DOHH2 (cell line): ENCODE measurements at regions not wholly inside any gene's neighbourhood (a gene's known extent, or its start where the extent isn't known, plus 50 kb on each side); places are given as distances from the start of the nearest gene placed in this dataset.

ENCODE experiments used
- H3F3A ChIP-seq: fragments of 200-600 bp; sonication (generic), shearing (Covaris generic); 2 replicates; pipeline ENCODE4 v1.6.0; 2016; ENCODE audit warnings: antibody characterized with exemption, mild to moderate bottlenecking; ENCODE audit not compliant: control insufficient read depth, insufficient read depth
- H3K27ac ChIP-seq: fragments of 200-600 bp; sonication (generic); 2 replicates; pipeline ENCODE4 v1.5.1; 2014; ENCODE audit warnings: low read depth, mild to moderate bottlenecking, low read length, moderate library complexity
- H3K27me3 ChIP-seq: fragments of 200-600 bp; sonication (generic); 2 replicates; pipeline ENCODE4 v1.6.1; 2014; ENCODE audit warnings: mild to moderate bottlenecking, low read length, mixed read lengths; ENCODE audit not compliant: control insufficient read depth
- H3K36me3 ChIP-seq: fragments of 200-600 bp; sonication (generic); 2 replicates; pipeline ENCODE4 v1.6.1; 2014; ENCODE audit warnings: mild to moderate bottlenecking, low read length, moderate library complexity, mixed read lengths; ENCODE audit not compliant: control insufficient read depth
- H3K4me1 ChIP-seq: fragments of 200-600 bp; sonication (generic); 2 replicates; pipeline ENCODE4 v1.6.1; 2014; ENCODE audit warnings: mild to moderate bottlenecking, low read length, mixed read lengths; ENCODE audit not compliant: control insufficient read depth
- H3K4me2 ChIP-seq: fragments of 200-600 bp; sonication (generic); 2 replicates; pipeline ENCODE4 v1.6.0; 2014; ENCODE audit warnings: mild to moderate bottlenecking, low read length, moderate library complexity
- H3K4me3 ChIP-seq: fragments of 200-600 bp; sonication (generic); 2 replicates; pipeline ENCODE4 v1.5.1; 2014; ENCODE audit warnings: mild to moderate bottlenecking, low read length, mixed read lengths
- H3K79me2 ChIP-seq: fragments of 200-600 bp; sonication (generic); 2 replicates; pipeline ENCODE4 v1.6.1; 2014; ENCODE audit warnings: mild to moderate bottlenecking, low read length, mixed read lengths; ENCODE audit not compliant: control insufficient read depth
- H3K9me2 ChIP-seq: fragments of 200-600 bp; sonication (generic); replicated peaks from 2 replicates; pipeline ENCODE4 v1.6.1; 2014; ENCODE audit warnings: mild to moderate bottlenecking, low read length, mixed read lengths; ENCODE audit not compliant: control insufficient read depth
- H3K9me3 ChIP-seq: fragments of 200-600 bp; sonication (generic); 2 replicates; pipeline ENCODE4 v1.6.1; 2014; ENCODE audit warnings: antibody characterized with exemption, low read length, mixed read lengths; ENCODE audit not compliant: control insufficient read depth, insufficient read depth
- H4K20me1 ChIP-seq: fragments of 200-600 bp; sonication (generic); 2 replicates; pipeline ENCODE4 v1.6.0; 2014; ENCODE audit warnings: low read depth, mild to moderate bottlenecking, antibody characterized with exemption, low read length, moderate library complexity; ENCODE audit not compliant: control insufficient read depth, insufficient read depth
- EZH2phosphoT487 ChIP-seq: fragments of 200-600 bp; sonication (generic); IDR thresholded peaks from 2 replicates; pipeline ENCODE4 v1.6.1; 2017; ENCODE audit warnings: borderline replicate concordance, mild to moderate bottlenecking, antibody characterized with exemption, low read length, moderate library complexity, mixed read lengths
- TF ChIP-seq, protein P1 (sequence below): fragments of 200-600 bp; sonication (generic); IDR thresholded peaks from one replicate; pipeline ENCODE4 v1.5.1; 2014; ENCODE audit warnings: antibody characterized with exemption, mild to moderate bottlenecking, low read depth, low read length; ENCODE audit not compliant: poor library complexity, severe bottlenecking

DNA sequence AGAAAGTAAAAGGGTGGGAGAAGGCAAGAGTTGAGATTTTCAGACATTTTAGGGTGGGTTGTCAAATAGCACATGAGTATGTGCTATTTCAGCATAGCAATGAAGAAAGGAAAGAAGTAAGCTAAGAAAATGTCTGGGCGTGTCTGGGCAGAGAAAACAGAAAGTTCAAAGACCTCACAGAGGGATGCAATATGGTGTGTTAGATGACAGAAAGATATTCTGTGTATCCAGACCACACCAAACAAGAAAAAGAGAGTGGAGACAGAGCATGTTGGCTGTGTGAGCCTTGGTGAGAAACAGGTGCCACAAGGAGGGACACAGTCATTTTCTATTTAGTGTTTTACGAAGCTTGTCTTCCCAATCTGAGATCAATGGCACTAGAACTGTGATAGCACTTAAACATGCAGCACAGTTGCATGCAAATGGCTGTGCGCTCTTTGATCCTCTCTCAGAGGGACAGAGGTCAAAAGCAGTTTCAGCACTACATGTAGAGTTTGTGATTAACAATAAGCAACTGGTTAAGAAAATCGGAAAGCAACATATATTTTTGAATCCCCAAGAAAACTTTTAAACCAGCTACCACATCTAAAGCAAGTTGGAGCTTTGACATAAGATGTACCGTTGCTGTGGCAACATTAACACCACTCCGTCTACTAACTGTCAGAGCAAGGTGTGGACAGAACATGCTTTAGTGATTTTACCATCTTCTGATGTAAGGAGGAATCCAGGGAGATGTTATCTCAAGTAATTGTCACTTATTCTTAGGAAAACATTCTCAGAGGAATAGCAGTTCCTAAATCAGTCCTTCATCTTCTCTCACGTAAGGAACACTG, 515.5 kb upstream of the NOX3 start:
- Histone ChIP-seq H3F3A (no peaks in the 10 kb centered on the region), H3K4me2 (no peak overlapping the region), H3K36me3 (no peaks in the 10 kb centered on the region), H3K27ac (no peak overlapping the region), H3K4me1 (no peaks in the 10 kb centered on the region), H3K79me2 (no peaks in the 10 kb centered on the region), H3K9me2 (no peaks in the 10 kb centered on the region), H3K27me3 (no peaks in the 10 kb centered on the region), H3K9me3 (no peaks in the 10 kb centered on the region), H4K20me1 (no peaks in the 10 kb centered on the region), H3K4me3 (no peak overlapping the region)
- TF ChIP-seq, protein P1, sequence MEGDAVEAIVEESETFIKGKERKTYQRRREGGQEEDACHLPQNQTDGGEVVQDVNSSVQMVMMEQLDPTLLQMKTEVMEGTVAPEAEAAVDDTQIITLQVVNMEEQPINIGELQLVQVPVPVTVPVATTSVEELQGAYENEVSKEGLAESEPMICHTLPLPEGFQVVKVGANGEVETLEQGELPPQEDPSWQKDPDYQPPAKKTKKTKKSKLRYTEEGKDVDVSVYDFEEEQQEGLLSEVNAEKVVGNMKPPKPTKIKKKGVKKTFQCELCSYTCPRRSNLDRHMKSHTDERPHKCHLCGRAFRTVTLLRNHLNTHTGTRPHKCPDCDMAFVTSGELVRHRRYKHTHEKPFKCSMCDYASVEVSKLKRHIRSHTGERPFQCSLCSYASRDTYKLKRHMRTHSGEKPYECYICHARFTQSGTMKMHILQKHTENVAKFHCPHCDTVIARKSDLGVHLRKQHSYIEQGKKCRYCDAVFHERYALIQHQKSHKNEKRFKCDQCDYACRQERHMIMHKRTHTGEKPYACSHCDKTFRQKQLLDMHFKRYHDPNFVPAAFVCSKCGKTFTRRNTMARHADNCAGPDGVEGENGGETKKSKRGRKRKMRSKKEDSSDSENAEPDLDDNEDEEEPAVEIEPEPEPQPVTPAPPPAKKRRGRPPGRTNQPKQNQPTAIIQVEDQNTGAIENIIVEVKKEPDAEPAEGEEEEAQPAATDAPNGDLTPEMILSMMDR, result no peak
- TF ChIP-seq EZH2phosphoT487, result no peak

DNA sequence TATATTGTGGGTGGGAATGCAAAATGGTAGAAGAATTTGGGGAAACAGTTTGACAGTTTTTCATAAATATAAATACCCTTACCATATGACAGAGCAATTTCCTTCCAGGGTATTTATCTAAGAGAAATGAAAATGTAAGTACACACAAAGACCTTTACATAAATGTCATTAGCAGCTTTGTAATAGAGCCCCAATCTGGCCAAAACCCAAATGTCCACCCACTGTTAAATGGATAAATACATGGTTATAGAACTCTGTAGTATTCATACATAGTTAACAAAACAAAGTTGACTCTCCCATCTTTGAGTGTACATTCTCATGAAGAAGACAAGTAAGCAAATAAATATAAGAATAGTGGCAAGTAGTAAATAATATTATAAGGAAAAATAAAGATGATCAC, 514.8 kb upstream of the NOX3 start:
- Histone ChIP-seq H3K4me3 (no peak overlapping the region), H3K79me2 (no peaks in the 10 kb centered on the region), H4K20me1 (no peaks in the 10 kb centered on the region), H3K36me3 (no peaks in the 10 kb centered on the region), H3K4me2 (no peak overlapping the region), H3K4me1 (no peaks in the 10 kb centered on the region), H3K27me3 (no peaks in the 10 kb centered on the region), H3K9me3 (no peaks in the 10 kb centered on the region), H3K27ac (no peak overlapping the region), H3K9me2 (no peaks in the 10 kb centered on the region), H3F3A (no peaks in the 10 kb centered on the region)
- TF ChIP-seq EZH2phosphoT487, result no peak
- TF ChIP-seq, protein P1, result no peak

DNA sequence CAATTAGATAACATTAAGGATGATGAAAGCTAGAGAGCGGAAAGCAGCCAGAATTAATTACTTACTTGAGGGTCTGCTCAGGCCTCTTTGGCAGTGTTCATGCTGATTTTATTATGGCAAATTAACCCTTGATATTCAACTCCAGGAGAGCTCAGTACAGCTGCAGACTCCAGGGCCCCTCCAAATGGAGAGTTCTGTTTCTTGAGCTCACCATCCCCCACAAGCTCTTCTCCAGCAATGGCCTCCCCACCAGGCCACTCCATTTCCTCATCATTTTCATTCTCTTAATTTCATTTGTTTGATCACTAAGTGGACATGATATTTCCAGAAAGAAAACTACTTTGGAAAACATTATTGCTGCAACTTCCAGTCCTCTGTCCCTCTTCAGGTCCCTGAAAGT, 513.3 kb upstream of the NOX3 start:
- Histone ChIP-seq H4K20me1 (no peaks in the 10 kb centered on the region), H3K36me3 (no peaks in the 10 kb centered on the region), H3K27me3 (no peaks in the 10 kb centered on the region), H3K4me1 (no peaks in the 10 kb centered on the region), H3K79me2 (no peaks in the 10 kb centered on the region), H3K9me3 (no peaks in the 10 kb centered on the region), H3F3A (no peaks in the 10 kb centered on the region), H3K27ac (no peak overlapping the region), H3K4me2 (no peak overlapping the region), H3K4me3 (no peak overlapping the region), H3K9me2 (no peaks in the 10 kb centered on the region)
- TF ChIP-seq, protein P1, result no peak
- TF ChIP-seq EZH2phosphoT487, result no peak
